ENCODE measurements at regions not wholly inside any gene's neighbourhood (a gene's known extent, or its start where the extent isn't known, plus 50 kb on each side); places are given as distances from the start of the nearest gene placed in this dataset.

DNA sequence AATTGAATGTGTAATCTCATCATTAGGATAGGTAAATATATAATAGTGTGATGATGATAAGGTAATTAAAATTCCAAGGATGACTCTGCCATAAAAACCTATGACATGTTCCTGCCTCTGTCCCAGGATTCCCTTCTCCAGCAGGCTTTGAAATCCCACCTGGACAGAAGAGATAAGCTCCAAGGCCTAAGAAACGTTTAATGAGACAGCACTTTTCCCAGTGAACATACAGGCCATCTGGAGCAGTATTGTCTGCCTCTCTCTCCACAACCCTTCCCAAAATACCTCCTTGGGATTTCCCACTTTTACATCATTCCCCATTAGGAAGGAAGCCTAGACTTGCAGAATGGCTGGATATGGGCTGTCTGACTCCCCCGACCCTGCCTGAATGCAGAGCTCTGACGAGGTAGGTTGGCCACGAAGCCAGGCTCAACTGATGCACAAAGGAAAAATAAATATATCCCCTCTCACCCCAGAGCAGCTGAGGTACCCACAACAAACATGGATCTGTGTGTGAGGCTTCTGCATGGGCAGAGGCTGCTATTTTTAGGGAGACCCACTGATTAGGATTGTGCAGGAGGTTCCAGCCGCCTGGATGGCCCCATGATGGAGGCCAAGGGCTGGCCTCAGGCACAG, 71.0 kb downstream of the TMPRSS5 start:
- no peak for DNase-seq (ENCODE audit: low read depth in 4 of 4, low spot score in 2 of 4)

DNA sequence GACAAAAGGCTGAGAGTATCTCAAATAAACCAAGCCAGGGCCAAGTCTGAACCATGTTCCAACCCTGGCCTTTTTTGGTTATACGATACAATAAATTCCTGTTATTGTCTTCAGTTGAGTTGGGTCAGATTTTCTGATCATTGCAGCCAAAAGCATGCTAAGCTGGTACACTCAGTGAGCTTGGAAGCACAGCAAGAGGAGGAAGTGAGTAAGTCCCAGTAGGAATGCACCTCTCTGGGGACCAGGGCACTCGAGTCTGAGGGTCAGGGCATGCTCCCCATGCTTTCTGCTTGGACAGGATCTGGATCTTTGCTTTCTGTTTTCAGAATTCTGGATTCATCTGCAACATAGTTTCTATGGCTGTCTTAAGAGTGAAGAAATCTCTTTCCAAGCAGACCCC, 73.1 kb downstream of the TMPRSS5 start:
- DNase-seq (ENCODE audit: low read depth in 4 of 4, low spot score in 2 of 4) = no peak

DNA sequence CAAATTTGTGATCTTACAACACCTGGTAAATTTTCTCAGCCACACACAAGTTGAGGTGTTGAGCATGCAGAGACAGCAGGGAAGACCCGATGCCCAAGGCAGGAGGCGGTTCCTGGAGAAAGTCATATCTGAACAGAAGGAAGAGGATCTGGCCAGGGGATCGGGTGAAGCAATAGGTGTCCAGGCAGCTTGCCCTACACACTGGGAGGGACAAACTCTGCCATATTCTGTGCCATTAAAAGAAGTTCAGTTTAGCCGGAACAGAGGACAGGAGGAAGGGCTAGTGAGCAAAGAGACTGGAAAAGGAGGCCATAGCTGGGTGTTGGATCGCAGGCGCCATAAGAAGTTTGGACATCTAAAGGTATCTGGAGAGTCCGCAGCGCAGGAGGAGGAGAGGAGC, 76.5 kb downstream of the TMPRSS5 start:
- no peak for DNase-seq (ENCODE audit: low read depth in 4 of 4, low spot score in 2 of 4)

DNA sequence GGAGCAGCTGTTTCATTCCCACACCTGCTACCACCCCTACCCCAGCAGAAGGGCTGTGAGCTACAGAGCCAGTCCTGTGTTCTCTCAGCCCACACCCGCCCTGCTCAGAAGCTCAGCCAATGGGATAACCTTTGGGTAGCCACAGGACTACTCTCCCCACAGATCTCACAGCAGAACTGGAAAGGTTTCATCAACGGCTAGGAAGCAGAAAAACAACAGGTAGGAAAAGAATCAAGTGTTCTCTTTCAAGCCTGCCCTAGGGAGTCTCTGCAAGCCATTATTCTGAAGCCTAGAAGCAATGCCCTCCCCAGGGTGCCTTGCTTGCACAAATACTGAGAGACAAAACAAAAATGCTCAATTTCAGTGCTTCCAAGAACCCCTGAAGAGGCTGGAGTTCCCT, 77.2 kb downstream of the TMPRSS5 start:
- DNase-seq (ENCODE audit: low read depth in 4 of 4, low spot score in 2 of 4) = no peak

DNA sequence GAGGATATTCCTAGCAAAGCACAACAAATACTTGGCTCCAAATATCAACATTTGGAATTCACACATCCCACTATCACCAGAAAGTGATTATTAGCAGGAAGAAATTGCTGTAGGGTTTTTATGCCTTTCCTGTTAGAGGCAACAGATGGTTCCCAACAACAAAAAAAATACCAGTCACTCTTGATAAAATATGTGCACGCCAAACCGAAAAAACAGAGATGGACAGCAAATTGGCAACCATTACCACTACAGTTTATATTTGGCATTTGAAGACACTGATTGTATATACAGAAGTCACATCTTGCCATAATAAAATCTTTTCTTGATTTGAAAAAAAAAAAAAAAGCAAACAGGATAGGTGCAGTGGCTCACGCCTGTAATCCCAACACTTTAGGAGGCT, 78.2 kb downstream of the TMPRSS5 start:
- no peak for DNase-seq (ENCODE audit: low read depth in 4 of 4, low spot score in 2 of 4)

DNA sequence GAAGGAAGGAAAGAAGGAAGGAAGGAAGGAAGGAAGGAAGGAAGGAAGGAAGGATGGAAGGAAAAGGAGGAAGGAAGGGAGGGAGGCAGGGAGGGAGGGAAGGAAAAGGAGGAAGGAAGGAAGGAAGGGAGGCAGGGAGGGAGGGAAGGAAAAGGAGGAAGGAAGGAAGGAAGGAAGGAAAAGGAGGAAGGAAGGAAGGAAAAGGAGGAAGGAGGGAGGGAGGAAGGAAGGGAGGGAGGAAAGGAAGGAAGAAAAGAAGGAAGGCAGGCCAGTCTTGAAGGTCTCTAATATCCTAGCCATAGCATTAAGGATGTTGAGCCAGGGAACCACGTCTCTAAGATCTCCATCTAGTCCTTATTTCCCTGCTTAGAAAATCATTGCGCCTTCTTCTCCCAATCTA, 78.8 kb downstream of the TMPRSS5 start:
- no peak for DNase-seq (ENCODE audit: low read depth in 4 of 4, low spot score in 2 of 4)

DNA sequence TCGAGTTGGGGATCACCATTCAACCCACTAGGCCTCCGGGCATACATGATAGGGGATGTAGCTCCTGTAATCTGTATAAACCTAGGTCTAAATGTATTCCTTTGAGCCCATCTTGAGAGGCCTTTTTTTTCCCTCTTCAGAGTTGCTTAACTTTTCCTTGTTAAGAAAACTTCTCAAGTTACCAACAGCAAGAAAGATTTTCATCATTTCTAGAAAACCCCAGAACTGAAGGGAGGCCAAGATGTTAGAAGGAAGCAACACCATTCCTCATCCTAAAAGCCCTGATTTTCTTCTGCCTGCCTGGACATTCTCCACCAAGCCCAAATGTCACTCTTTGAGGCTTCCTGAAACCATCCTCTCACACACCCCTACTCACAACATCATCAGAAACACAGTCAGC, 79.4 kb downstream of the TMPRSS5 start:
- DNase-seq (ENCODE audit: low read depth in 4 of 4, low spot score in 2 of 4) = no peak

DNA sequence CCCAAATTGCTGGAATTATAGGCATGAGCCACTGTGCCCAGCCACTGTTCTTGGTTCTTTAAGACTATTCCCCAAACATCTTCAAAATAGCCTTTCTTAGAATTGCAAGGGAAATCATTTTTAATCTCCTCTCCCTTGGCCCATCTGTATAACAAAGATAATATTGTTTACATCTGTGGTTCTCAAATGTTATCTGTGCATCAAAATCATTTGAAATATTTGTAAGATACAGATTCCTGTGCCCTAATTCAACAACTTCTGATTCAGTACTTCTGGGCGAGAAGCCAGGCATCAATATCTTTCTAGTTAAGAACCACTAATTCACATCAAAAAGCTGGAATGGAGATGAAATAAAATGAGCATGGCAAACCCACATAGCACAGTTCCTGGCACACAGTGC, 83.0 kb downstream of the TMPRSS5 start:
- DNase-seq (ENCODE audit: low read depth in 4 of 4, low spot score in 2 of 4) = no peak

DNA sequence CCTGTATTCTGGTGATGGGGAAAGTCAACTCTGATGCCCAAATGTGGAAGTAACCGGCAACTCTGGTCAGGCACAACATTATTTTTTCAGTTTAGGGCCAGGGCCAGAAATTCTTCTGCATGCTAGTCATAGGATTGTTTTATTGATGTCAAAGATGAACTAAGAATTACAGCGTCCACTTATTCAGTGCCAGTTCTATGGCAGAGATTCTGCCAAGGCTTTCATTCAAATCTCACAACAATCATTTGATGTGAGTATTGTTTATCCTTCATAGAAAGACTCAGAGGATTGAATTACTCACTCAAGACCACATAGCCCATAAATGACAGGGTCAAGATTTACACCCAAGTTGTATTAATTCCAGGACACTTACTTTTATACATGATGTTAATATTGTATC, 87.7 kb downstream of the TMPRSS5 start:
- no peak for DNase-seq (ENCODE audit: low read depth in 4 of 4, low spot score in 2 of 4)

DNA sequence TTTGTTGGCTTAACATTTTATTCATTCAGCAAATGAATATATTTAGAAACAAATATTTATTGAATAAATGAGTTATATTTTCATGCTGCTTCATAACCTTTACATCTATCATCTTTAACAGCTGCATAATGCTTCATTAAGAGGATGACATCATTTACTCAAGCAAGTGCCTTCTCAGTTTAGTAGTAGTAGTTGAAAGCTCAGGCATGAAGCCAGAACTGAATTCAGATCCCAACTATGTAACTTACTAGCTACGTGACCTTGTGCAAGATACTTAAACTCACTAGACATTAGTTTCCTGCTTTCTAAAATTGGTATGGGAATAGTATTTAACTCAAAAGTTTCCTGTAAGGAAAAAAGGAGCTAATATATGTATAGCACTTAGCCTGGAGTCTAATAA, 90.3 kb downstream of the TMPRSS5 start:
- DNase-seq (ENCODE audit: low read depth in 4 of 4, low spot score in 2 of 4) = no peak

DNA sequence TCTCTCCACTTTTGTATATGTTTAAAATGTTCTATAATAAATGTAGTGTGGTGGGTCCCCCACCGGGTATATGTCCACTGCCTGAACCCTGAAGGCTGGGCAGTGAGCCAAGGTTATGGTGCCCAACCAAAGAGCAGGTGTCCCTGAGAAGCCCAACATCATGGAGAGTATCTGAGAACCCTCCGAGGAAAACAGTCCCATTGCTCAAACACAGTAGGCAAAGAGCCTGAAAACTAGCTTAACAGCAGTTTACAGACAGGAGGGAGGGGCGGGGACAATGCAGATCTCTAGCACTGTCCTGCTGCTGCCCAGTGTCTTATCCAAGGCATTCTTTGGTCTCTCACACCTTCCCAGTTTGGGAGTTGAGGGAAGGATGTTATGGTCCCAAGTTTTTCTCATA, 91.0 kb downstream of the TMPRSS5 start:
- DNase-seq (ENCODE audit: low read depth in 4 of 4, low spot score in 2 of 4) = no peak

DNA sequence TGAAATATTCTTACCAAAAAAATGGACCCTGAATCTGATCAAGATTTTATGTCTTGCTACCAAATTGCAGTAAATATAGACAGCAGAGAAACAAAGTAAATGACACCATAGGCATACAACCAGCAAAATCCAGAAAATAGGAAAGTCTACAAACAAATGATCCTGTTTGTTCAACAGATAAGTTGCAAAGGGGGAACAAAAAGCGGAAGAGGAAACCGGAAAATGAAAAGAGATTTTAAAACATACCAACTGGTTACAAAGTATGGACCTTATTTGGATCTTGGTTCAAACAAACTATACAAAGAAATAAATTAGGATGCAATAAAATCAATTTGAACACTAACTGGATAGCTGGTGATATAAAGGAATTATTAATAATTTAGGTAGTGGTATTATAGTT, 92.0 kb downstream of the TMPRSS5 start:
- no peak for DNase-seq (ENCODE audit: low read depth in 4 of 4, low spot score in 2 of 4)

DNA sequence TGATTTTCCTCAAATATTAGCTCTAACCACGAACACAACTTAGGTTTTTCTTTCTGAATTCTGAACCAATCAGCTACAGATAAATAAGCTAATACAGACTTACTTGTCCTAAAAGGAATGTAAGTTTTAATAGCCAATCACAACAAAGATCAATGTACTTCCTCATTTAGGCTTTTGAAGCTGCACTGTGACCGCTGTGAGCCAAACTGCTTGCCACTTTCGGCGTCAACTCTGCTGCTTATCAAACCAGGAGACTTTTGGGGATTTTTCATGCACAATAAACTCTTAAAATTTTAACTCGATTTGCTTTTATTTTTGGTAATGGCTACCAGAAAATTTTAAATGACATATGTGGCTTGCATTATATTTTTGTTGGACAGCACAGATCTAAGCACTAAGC, 92.5 kb downstream of the TMPRSS5 start:
- no peak for DNase-seq (ENCODE audit: low read depth in 4 of 4, low spot score in 2 of 4)

DNA sequence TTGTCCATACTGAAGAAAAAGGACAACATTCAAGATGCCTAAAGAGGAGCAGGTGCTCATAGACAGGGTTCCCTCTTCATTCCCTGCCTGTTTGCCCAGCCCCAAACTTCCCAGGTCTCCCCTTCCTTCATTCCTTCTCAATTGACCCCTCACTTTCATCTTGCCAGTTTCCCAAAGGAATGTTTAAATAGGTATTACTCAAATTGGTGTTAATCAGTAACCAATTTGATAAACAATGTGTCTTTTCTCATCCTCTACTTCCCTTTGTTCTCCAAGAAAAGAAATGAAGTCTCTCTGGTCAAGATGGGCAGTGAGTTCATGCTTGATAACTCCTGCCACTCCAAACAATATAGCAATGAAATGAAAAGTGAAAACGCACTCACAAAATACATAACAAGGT, 101.9 kb downstream of the TMPRSS5 start:
- DNase-seq (ENCODE audit: low read depth in 4 of 4, low spot score in 2 of 4) = no peak

DNA sequence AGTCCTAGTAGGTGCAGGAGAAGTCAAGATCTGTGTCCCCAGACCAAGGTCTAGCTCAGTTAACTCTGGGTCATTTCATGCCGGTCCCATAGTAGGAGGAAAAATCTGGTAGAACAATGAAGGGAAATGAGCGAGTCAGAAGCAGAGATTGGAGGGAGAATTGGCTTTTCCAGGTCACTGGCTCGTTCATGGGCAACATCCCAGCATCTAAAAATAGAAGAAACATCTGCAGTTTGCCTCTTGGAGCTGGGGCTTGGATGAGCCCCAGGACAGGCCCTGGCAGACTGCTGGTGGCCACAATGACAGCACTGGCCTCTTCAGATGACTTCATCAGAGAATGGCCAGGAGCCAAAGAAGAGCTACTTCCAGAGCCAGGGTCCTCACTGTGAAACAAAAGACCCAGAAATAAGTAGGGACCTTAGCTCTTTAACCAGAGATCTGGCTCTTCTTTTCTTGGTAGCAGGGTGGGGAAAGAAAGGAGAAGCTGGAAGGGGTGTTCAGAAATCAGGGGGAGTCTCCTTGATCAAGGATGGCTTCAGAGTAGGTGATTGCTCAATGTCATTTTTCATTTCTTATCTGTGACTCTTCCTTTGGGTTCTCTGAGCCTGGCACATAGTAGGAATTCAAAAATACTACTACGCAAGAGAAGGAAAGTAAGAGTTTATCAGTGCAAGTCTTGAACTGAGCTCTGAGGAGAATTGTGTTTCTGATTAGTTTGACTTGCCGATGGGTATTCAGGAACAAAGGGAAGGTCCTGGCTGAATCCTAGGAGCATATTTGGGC, 102.6 kb downstream of the TMPRSS5 start:
- no peak for DNase-seq (ENCODE audit: low read depth in 4 of 4, low spot score in 2 of 4)

DNA sequence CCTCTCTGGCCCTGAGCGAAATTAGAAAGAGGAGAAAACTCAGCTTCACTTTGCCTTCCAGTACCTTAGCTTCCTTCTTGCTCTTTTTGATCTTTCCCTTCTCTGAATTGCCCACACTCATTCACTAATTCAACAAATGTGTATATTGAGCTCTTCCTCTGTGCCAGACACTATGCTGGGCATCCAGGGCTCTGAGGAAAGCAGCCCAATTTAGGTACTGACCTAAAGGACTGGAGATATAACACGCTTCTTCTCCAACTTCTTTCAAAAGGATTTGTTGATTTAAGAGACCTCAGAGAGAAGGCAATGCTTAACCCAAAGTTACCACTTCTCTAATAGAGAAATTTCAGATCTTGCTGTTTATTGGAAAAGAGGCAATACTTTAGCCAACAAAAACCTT, 103.6 kb downstream of the TMPRSS5 start:
- DNase-seq (ENCODE audit: low read depth in 4 of 4, low spot score in 2 of 4) = no peak

DNA sequence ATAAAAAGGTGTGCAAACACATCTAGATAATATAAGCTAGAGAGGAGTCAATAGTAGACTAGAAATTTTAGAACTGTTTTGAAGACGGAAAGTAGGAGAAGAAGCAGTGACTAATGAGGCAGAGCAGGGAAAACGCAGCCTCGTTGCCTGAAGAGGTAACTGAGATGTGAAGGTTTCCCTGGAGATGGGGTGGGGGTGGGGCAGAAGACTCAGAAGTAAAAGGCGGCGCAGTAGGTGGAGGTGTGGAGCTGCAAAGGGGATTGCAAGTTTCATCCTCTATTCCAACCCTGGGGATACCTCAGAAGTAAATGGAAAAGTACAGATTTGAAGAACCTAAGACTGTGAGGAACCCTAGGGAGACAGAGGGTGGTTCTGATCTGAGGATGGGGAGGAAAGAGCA, 109.5 kb downstream of the TMPRSS5 start:
- no peak for DNase-seq (ENCODE audit: low read depth in 4 of 4, low spot score in 2 of 4)

DNA sequence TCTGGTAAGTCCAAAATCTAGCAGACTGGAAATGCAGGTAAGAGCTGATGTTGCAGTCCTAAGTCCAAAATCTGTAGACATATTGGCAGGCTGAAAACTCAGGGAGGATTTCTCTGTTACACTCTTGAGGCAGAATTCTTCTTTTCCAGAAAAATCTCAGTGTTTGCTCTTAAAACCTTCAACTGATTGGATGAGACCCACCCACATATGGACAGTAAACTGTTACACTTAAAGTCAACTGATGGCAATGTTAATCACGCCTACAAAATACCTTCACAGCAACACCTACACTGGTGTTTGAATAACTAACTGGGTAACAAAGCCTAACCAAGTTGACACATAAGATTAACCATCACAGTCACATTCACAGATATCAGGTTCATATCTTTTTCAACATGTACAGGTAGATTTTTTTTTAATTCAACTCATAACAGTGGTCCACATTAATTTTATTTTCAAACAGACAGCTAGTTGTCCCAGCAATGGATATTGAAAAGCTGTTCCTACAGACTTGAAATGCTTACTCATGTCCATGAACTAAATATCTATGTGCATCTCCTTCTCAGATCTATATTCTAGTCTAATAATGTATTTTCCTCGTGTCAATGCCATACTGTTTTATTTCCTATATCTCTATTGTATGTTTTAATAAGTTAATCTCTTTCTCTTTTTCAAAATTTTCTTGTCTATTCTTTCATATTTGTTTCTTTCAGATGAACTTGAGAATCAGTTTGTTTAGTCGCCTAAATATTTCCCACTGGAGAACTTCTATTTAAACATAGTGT, 110.1 kb downstream of the TMPRSS5 start:
- no peak for DNase-seq (ENCODE audit: low read depth in 4 of 4, low spot score in 2 of 4)

DNA sequence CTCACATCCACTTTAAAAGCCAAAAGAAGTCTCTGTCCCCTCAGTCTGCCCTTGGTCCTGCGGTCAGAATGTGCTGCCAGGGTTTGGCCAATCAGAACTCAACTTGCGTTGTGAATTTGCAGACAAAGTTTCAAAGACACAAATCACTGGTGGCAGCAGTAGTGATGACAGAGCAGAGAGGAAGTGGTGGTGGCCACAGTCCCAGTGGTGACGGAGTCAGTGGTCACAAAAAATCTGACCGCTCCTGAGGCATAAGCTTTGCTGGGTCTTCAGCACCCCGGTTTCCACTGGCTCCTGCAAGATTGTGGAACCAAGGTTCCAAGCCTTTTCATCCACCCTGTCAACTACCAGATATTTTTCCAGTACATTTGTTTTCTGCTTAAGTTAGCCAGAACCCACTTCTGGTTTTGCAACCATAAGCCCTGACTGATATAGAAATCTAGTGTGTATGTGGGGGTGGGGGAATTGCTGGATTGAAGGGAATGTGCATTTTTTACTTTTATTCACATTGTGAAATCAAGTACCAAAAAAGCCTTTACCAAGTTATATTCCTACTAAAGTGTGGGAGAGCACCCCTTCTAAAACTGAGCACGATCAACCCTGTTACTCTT, 112.3 kb downstream of the TMPRSS5 start:
- DNase-seq (ENCODE audit: low read depth in 4 of 4, low spot score in 2 of 4) = no peak

DNA sequence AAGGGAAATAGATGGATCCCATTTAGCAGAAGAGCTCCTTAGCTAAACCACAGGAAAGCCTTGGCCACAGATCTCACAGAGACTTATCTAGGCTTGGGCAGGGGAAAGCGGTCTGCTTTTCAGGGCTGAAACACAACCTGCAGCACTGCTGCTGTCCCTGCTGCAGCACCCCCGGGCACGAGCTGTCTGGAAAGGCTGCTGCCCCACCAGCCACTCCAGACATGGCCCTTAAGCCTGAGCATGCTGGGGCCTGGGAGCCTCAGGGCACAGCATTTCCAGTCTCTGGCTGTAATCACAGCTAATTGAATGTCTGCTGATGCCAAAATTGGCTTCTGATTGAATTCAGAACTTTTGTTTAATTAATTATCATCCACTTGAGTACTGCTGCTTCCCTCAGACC, 115.0 kb downstream of the TMPRSS5 start:
- no peak for DNase-seq (ENCODE audit: low read depth in 4 of 4, low spot score in 2 of 4)

DNA sequence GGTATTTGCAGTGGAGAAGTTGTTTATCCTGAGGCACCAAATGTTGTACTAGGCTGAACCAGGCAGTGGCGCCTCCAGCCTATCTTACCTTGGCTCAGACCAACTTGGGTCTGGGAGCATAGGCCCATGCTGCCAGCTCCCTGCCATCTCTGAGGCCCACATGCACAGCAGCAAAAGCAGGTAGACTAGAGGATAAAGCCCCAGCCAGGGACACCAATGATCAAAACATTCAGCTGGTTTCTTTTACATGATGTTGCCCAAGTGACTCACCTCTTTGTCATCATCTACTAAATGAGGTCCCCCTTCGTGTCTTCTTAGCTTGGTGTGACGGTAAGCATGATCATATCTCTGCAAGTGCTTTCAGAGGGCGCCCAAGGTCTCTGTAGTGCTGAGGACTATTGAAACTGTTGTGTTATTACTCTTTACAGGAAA, 112.1 kb upstream of the DRD2 start:
- no peak for DNase-seq (ENCODE audit: low read depth in 4 of 4, low spot score in 2 of 4)

Measured in left renal cortex interstitium (tissue), 4 donors.